ENCODE measurements at regions not wholly inside any gene's neighbourhood (a gene's known extent, or its start where the extent isn't known, plus 50 kb on each side); places are given as distances from the start of the nearest gene placed in this dataset.
"Not testable (repeated sequence)": the region's sequence is repeated elsewhere in the genome, so short reads cannot be mapped to it uniquely, and the experiment has no call there.

- DNase-seq (ENCODE audit: low read depth, low spot score), result no peak
- no peak overlapping the region for H3K27ac ChIP-seq
Observed at GRCh38 chr3:83251490-83251889, 1490.0 kb upstream of the GBE1 start.

DNA sequence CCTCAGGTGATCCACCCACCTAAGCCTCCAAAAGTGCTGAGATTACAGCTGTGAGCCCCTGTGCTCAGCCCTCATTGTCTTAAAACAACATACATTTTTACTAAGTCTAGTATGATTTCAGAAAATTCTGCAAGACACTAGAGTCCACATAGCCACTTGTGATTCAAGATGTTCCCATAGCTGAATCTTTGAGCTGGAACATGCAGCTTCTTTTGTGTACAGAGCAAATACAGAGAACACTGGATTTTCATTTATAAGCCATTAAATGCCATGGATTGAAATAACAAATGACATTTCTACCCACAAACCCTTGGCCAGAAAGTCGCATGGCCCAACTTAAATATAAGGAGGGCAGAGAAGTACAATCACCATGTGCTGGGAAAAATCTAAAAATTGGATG lies 1489.2 kb upstream of the GBE1 start:
- H3K27ac ChIP-seq, result no peak overlapping the region
- DNase-seq (ENCODE audit: low read depth, low spot score), result no peak

DNA sequence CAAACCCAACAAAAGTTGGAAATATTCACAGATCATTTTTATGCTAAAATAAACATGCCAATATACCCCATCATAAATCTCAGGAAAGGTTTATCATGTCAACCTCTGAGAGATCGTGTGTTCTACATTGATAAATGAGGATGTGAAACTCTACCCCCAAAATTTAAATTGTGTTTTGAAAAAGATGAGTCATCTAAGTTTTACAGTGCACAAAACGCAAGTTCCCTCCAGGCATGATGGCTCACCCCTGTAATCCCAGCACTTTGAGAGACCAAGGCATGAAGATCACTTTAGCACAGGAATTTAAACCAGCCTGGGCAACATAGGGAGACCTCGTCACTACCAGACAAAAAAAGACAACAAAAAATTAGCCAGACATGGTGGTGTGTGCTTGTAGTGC lies 1487.0 kb upstream of the GBE1 start:
- H3K27ac ChIP-seq, result no peak overlapping the region
- DNase-seq (ENCODE audit: low read depth, low spot score), result no peak

DNA sequence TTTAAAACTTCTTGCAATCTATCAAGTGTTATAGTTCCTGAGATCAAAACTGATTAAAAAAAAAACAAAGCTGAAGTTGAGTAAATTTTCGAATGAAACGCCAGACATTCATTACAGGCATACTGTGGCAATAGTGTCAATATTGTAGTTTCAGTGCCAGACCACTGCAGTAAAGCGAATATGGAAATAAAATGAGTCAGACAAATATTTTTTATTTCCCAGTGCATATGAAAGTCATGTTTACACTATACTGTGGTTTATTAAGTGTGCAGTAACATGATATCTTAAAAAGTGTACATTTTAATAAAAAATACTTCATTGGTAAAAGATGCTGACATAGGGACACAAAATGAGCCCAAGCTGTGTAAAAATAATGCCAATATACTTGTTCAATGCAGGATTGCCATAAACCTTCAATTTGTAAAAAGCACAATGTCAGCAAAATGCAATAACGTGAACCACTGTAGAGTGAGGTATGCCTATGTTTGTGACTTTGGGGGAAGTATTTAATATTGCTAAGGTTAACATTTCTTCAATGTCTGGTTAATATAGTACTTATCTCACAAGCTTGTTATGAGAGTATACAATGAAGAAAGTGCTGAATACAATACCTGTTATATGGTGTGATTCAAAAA lies 1473.9 kb upstream of the GBE1 start:
- H3K27ac ChIP-seq, result no peak overlapping the region
- no peak for DNase-seq (ENCODE audit: low read depth, low spot score)

GRCh38 chr3:83233715-83234114 lies 1472.3 kb upstream of the GBE1 start:
- DNase-seq (ENCODE audit: low read depth, low spot score), result no peak
- H3K27ac ChIP-seq, result no peak overlapping the region

- DNase-seq (ENCODE audit: low read depth, low spot score), result no peak
- no peak overlapping the region for H3K27ac ChIP-seq
Observed at GRCh38 chr3:83230841-83231240, 1469.4 kb upstream of the GBE1 start.

- no peak overlapping the region for H3K27ac ChIP-seq
- no peak for DNase-seq (ENCODE audit: low read depth, low spot score)
Observed at GRCh38 chr3:83230376-83230775, 1468.9 kb upstream of the GBE1 start.

DNA sequence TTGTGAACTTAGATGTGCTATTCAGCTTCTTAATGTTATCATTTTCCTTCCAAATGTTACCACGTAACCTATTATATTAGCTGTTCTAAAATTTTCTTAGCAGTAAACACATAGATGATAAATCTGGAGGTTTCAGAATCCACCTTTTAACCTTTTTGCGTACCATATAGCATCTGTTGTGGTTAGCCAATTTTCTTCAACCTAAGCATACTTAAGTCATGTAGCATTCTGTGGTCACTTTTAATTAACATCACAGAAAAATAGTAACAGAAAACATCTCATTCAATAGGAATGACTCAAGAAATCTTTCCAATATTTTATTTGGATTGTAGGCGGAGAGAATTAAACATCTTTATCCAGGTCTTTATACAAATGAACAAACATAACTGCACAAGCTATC lies 1465.3 kb upstream of the GBE1 start:
- H3K27ac ChIP-seq, result no peak overlapping the region
- no peak for DNase-seq (ENCODE audit: low read depth, low spot score)

GRCh38 chr3:83224101-83224868 lies 1462.8 kb upstream of the GBE1 start:
- DNase-seq (ENCODE audit: low read depth, low spot score), result no peak
- H3K27ac ChIP-seq, result no peak overlapping the region

DNA sequence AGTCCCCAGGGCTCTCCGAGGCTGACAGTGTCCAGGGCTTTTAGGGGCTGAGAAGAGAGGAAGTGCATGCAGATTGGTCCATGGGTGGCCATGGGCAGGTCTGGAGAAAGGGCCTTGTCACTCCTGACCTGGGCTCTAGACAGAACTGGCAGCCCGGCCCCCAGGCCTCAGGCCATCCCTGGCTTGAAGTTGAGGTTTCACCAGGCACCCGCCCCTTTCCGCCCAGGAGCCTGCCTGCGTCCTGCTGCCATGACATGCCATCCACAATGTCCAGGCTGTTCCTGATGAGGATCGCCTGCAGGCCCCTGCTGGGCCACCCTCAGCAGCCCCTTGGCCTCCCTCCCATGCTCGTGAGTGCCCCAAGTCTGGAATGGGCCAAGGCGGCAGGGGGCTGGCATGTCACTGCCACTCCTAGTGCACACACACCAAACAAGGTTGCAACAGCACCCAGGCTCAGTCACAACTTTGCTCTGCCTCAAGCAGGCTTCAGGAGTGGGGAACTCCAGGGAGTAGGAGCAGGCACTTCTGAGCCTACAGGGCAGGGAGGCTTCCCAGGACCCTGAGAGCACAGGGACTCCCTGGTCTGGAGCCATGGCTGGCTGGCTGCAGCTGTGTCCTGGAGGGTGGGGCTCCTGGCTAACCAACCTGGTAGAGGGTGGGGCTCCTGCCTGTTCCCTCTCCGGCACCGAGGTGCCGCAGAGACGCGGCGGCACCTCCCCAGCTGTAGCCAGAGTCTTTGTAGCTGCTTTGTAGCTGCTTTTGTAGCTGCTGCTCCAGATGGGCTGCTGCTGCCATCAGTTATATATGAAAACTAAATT lies 1457.1 kb upstream of the GBE1 start:
- no peak for DNase-seq (ENCODE audit: low read depth, low spot score)
- no peak overlapping the region for H3K27ac ChIP-seq

- not testable (repeated sequence) for DNase-seq (ENCODE audit: low read depth, low spot score); H3K27ac ChIP-seq
Observed at GRCh38 chr3:83217595-83218118, 1456.2 kb upstream of the GBE1 start.

GRCh38 chr3:83216919-83217594 lies 1455.6 kb upstream of the GBE1 start:
- no peak overlapping the region for H3K27ac ChIP-seq
- DNase-seq (ENCODE audit: low read depth, low spot score), result no peak

DNA sequence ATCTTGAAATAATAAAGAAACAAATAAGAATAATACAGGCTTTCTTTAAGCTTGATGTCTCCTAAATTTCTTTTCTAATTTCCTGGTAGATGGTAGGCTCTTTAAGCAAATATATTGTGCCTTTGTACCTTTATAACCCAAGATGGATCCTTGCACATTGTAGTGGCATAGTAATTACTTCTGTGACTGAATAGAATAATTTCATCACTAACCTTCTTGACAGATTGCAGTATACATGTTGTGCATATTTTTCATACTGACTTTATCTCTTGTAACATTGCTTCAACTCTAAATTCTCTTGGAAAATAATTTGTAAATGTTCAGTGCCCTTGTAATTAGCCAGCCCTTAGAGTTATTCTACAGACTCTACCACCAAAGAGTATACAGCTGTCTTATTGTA lies 1433.8 kb upstream of the GBE1 start:
- no peak overlapping the region for H3K27ac ChIP-seq
- DNase-seq (ENCODE audit: low read depth, low spot score), result no peak

GRCh38 chr3:83193526-83193925 lies 1432.1 kb upstream of the GBE1 start:
- no peak overlapping the region for H3K27ac ChIP-seq
- no peak for DNase-seq (ENCODE audit: low read depth, low spot score)

DNA sequence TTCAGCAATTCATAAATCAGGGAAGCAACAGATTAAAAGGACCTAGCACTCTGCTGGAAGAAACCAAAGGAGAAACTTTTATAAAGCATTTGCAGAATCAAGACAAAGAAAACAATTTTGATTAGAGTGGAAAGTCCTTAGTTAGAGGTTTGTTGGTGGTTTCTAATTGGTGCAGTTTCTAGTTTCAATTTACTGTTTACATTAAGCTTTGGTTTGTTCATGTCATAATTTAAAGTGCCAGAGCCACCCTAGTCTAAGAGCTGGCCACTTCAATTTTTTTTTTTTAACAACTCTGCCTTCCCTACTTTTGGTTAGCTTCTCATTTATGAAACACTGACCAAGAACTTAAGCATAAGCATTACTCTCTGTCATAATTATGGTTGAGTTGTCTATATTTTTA lies 1428.2 kb upstream of the GBE1 start:
- DNase-seq (ENCODE audit: low read depth, low spot score), result no peak

GRCh38 chr3:83169473-83169872 lies 1408.0 kb upstream of the GBE1 start:
- H3K27ac ChIP-seq, result no peak overlapping the region
- no peak for DNase-seq (ENCODE audit: low read depth, low spot score)

More for the DNA sequence above, 1428.2 kb upstream of the GBE1 start:
- no peak overlapping the region for H3K27ac ChIP-seq

GRCh38 chr3:83150896-83151295 lies 1389.5 kb upstream of the GBE1 start:
- DNase-seq (ENCODE audit: low read depth, low spot score), result no peak

GRCh38 chr3:83140983-83141382 lies 1379.5 kb upstream of the GBE1 start:
- no peak for DNase-seq (ENCODE audit: low read depth, low spot score)
- no peak overlapping the region for H3K27ac ChIP-seq

More at GRCh38 chr3:83150896-83151295, 1389.5 kb upstream of the GBE1 start:
- no peak overlapping the region for H3K27ac ChIP-seq

DNA sequence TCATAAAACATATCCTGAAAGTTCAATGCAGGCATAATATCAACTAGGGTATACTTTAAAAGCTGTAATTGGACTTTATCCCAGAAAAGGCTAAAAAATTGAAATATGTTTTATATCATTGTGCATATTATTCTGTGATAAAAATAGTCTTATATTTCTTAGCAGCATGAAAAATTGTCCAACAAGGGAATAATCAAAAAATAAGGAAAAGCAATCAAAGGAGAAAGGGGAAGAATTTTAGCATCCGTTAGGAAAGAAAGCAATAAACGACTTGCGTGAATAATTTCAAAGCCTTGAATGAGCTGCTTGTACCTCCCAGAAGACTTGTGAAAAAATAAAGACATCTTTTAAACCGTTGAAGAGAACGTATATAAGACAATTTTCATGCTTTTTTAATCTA lies 1369.8 kb upstream of the GBE1 start:
- no peak for DNase-seq (ENCODE audit: low read depth, low spot score)
- no peak overlapping the region for H3K27ac ChIP-seq

GRCh38 chr3:83122774-83123350 lies 1361.4 kb upstream of the GBE1 start:
- no peak overlapping the region for H3K27ac ChIP-seq
- no peak for DNase-seq (ENCODE audit: low read depth, low spot score)
